Endothelial cell of umbilical vein (primary cell): ENCODE measurements at regions not wholly inside any gene's neighbourhood (a gene's known extent, or its start where the extent isn't known, plus 50 kb on each side); places are given as distances from the start of the nearest gene placed in this dataset.

Experiments
- BruUV-seq: library from RNA; stranded (reverse); fragments of 400-500 nt; replicated peaks from 2 replicates; lab custom pipeline; 2021; lab: Mats Ljungman, UMichigan
- CTCF ChIA-PET: fragments of 300-600, 350-600 bp; sonication (Branson Sonifier 250); formaldehyde crosslinking; loops from one replicate; lab custom pipeline; 2021; ENCODE audit warnings: antibody characterized with exemption, inconsistent platforms; lab: Charles Lee
- POLR2A ChIA-PET: fragments of 300-600, 350-600 bp; sonication (Branson Sonifier 250); formaldehyde crosslinking; loops from one replicate; lab custom pipeline; 2021; ENCODE audit warnings: antibody characterized with exemption, inconsistent platforms; lab: Charles Lee
- DNase-seq: peaks from one replicate; pipeline ENCODE4 v3.0.0-alpha.2; 2011; ENCODE audit warnings: low read depth, low spot score
- FAIRE-seq: peaks from 2 replicates; lab custom pipeline; 2011; peaks lifted over from hg19 to GRCh38; lab: Jason Lieb, UNC
- H2AFZ ChIP-seq: 2 replicates; pipeline ENCODE4 v1.6.0; 2012; ENCODE audit warnings: low read depth, low read length, control low read depth, inconsistent platforms
- H3K27ac ChIP-seq: 2 replicates; pipeline ENCODE4 v1.5.1; 2011; ENCODE audit warnings: low read depth, mild to moderate bottlenecking, control low read depth, low read length, moderate library complexity; ENCODE audit not compliant: insufficient read depth
- H3K27me3 ChIP-seq, 2 experiments: 2 replicates each; pipeline versions ENCODE4 v1.6.0 to v1.6.1; 2011; ENCODE audit warnings: low read length in 2 of 2, mixed read lengths in 1 of 2; ENCODE audit not compliant: control insufficient read depth in 2 of 2, insufficient read depth in 2 of 2
- H3K36me3 ChIP-seq, 2 experiments: 2 replicates in 1 of 2; 3 replicates in 1 of 2; pipeline ENCODE4 v1.5.1; 2011; ENCODE audit warnings: low read length in 2 of 2, mild to moderate bottlenecking in 1 of 2, moderate library complexity in 1 of 2; ENCODE audit not compliant: control insufficient read depth in 2 of 2, insufficient read depth in 2 of 2; ENCODE audit errors: extremely low read depth in 1 of 2
- H3K4me1 ChIP-seq: 3 replicates; pipeline ENCODE4 v1.5.1; 2011; ENCODE audit warnings: mild to moderate bottlenecking, low read length; ENCODE audit not compliant: control insufficient read depth, insufficient read depth; ENCODE audit errors: extremely low read depth
- H3K4me2 ChIP-seq: 2 replicates; pipeline ENCODE4 v1.6.1; 2011; ENCODE audit warnings: low read length, control low read depth, mixed read lengths; ENCODE audit not compliant: insufficient read depth
- H3K4me3 ChIP-seq, 3 experiments: fragments of 200-600 bp in 1 of 3; sonication (generic), shearing (Covaris generic) in 1 of 3; replicated peaks in 1 of 3; 2 replicates each; pipeline ENCODE4 v1.5.1; 2011 to 2016; ENCODE audit warnings: control low read depth in 3 of 3, low read length in 3 of 3, mild to moderate bottlenecking in 2 of 3, inconsistent platforms in 1 of 3, low read depth in 1 of 3, moderate library complexity in 1 of 3; ENCODE audit not compliant: insufficient read depth in 1 of 3
- H3K79me2 ChIP-seq: 2 replicates; pipeline ENCODE4 v1.6.0; 2012; ENCODE audit warnings: low read length, inconsistent platforms; ENCODE audit not compliant: control insufficient read depth, insufficient read depth
- H3K9ac ChIP-seq: replicated peaks from 2 replicates; pipeline ENCODE3; 2011; ENCODE audit warnings: low read length, control low read depth; ENCODE audit not compliant: insufficient read depth; ENCODE audit errors: extremely low read depth
- H3K9me1 ChIP-seq: replicated peaks from 3 replicates; pipeline ENCODE4 v1.6.0; 2011; ENCODE audit warnings: mild to moderate bottlenecking, low read length; ENCODE audit not compliant: control insufficient read depth, insufficient read depth; ENCODE audit errors: extremely low read depth
- H3K9me3 ChIP-seq: replicated peaks from 2 replicates; pipeline ENCODE4 v1.5.1; 2012; ENCODE audit warnings: low read length, inconsistent platforms; ENCODE audit not compliant: control insufficient read depth, insufficient read depth
- H4K20me1 ChIP-seq: replicated peaks from 2 replicates; pipeline ENCODE3; 2011; ENCODE audit warnings: mild to moderate bottlenecking, low read length; ENCODE audit not compliant: control insufficient read depth, insufficient read depth; ENCODE audit errors: extremely low read depth
- CTCF ChIP-seq, 2 donors: IDR thresholded peaks; 1 replicate in 1 of 2; 2 replicates in 1 of 2; pipeline ENCODE4 v1.5.1; 2011; ENCODE audit warnings: low read length in 2 of 2, mild to moderate bottlenecking in 2 of 2, moderate library complexity in 2 of 2, control low read depth in 1 of 2, inconsistent platforms in 1 of 2, low read depth in 1 of 2; ENCODE audit not compliant: insufficient read depth in 1 of 2; ENCODE audit errors: extremely low read depth in 1 of 2
- FOS ChIP-seq: IDR thresholded peaks from 2 replicates; pipeline ENCODE4 v1.6.1; 2011; ENCODE audit warnings: mild to moderate bottlenecking, low read length, moderate library complexity, borderline replicate concordance; ENCODE audit not compliant: insufficient read depth
- GATA2 ChIP-seq: IDR thresholded peaks from 2 replicates; pipeline ENCODE4 v1.7.0; 2011; ENCODE audit warnings: low read depth, mild to moderate bottlenecking, moderate library complexity, mixed read lengths, low read length; ENCODE audit not compliant: insufficient read length, insufficient read depth
- JUN ChIP-seq: IDR thresholded peaks from 2 replicates; pipeline ENCODE4 v1.6.1; 2011; ENCODE audit warnings: borderline replicate concordance, low read depth; ENCODE audit not compliant: insufficient read length, insufficient read depth
- MAX ChIP-seq: IDR thresholded peaks from 2 replicates; pipeline ENCODE4 v1.6.1; 2011; ENCODE audit not compliant: insufficient read depth, insufficient read length
- MYC ChIP-seq: IDR thresholded peaks from one replicate; pipeline ENCODE4 v1.6.1; 2011; ENCODE audit warnings: mild to moderate bottlenecking, low read depth, low read length
- POLR2A ChIP-seq: IDR thresholded peaks from 2 replicates; pipeline ENCODE4 v1.6.1; 2012; ENCODE audit warnings: low read depth, mild to moderate bottlenecking, control low read depth, low read length
- dilution Hi-C: fragments of 300-500 bp; cut with MboI; formaldehyde crosslinking; loops from one replicate; pipeline ENCODE4 v1.15.0; 2019; ENCODE audit warnings: low sequenced_read_pairs; ENCODE audit not compliant: extremely low pct_ligation_motif_present
- intact Hi-C: fragments of 100-400 bp; cut with micrococcal nuclease; formaldehyde crosslinking; loops from one replicate; pipeline ENCODE4 v1.10.0; 2022

GRCh38 chr10:71131096-71131495 is 81.3 kb upstream of the UNC5B start:
- Histone ChIP-seq H3K9me1 (no peaks in the 10 kb centered on the region), H3K4me3 (no peak overlapping the region), H2AFZ (no peak overlapping the region), H3K27ac (no peak overlapping the region), H4K20me1 (no peaks in the 10 kb centered on the region), H3K4me1 (peaks cover 4% of the 10 kb centered on the region), H3K79me2 (no peaks in the 10 kb centered on the region), H3K27me3 (peaks cover 5 to 26% of the 10 kb centered on the region in 2 experiments), H3K9me3 (no peaks in the 10 kb centered on the region), H3K9ac (no peak overlapping the region), H3K4me2 (no peak overlapping the region), H3K36me3 (no peaks in the 10 kb centered on the region)
- dilution Hi-C loops (no loop called here), intact Hi-C loops (no loop called here)
- BruUV-seq: no TSS peak
- ChIA-PET CTCF (no interaction called here), POLR2A (no interaction called here)
- FAIRE-seq (no peak), DNase-seq (no peak)
- TF ChIP-seq GATA2 (no peak), JUN (no peak), POLR2A (no peak), MYC (no peak), MAX (no peak)

GRCh38 chr10:71131508-71132088 is 80.8 kb upstream of the UNC5B start:
- Histone ChIP-seq H2AFZ (no peak overlapping the region), H3K4me3 (no peak overlapping the region), H3K9me1 (no peaks in the 10 kb centered on the region), H4K20me1 (no peaks in the 10 kb centered on the region), H3K4me2 (no peak overlapping the region), H3K36me3 (no peaks in the 10 kb centered on the region), H3K9me3 (no peaks in the 10 kb centered on the region), H3K27me3 (peaks cover 5 to 26% of the 10 kb centered on the region in 2 experiments), H3K27ac (no peak overlapping the region), H3K79me2 (no peaks in the 10 kb centered on the region), H3K4me1 (peaks cover 4% of the 10 kb centered on the region), H3K9ac (no peak overlapping the region)
- TF ChIP-seq FOS: no peak
- TF ChIP-seq MAX: no peak
- no peak for TF ChIP-seq CTCF (IDR thresholded peaks at IDR 0.05; ENCODE audit: extremely low read depth in 1 of 2, insufficient read depth in 1 of 2, low read depth in 1 of 2, low read length in 2 of 2)
- no peak for TF ChIP-seq MYC
- TF ChIP-seq GATA2: no peak
- dilution Hi-C loops (no loop called here), intact Hi-C loops (no loop called here)
- no peak for FAIRE-seq
- CTCF ChIA-PET: no interaction called here
- no peak for DNase-seq
- POLR2A ChIA-PET: no interaction called here
- BruUV-seq: no TSS peak
